ENCODE measurements at regions not wholly inside any gene's neighbourhood (a gene's known extent, or its start where the extent isn't known, plus 50 kb on each side); places are given as distances from the start of the nearest gene placed in this dataset.
"Not testable (repeated sequence)": the region's sequence is repeated elsewhere in the genome, so short reads cannot be mapped to it uniquely, and the experiment has no call there.

- no peak for DNase-seq
Observed at GRCh38 chr17:22266231-22266630, 573.9 kb downstream of the KCNJ18 start.

GRCh38 chr17:22267019-22267418 is 574.7 kb downstream of the KCNJ18 start:
- no peak for DNase-seq

GRCh38 chr17:22268214-22268911 is 576.0 kb downstream of the KCNJ18 start:
- DNase-seq: no peak

- DNase-seq: no peak
Observed at GRCh38 chr17:22268912-22269220, 576.5 kb downstream of the KCNJ18 start.

- no peak for DNase-seq
Observed at GRCh38 chr17:22270381-22270780, 578.1 kb downstream of the KCNJ18 start.

GRCh38 chr17:22270809-22271208 is 578.5 kb downstream of the KCNJ18 start:
- not testable (repeated sequence) for DNase-seq

GRCh38 chr17:22272363-22273146 is 580.2 kb downstream of the KCNJ18 start:
- no peak for DNase-seq

- DNase-seq: no peak
Observed at GRCh38 chr17:22273308-22273707, 581.0 kb downstream of the KCNJ18 start.

GRCh38 chr17:22277595-22277994 is 585.3 kb downstream of the KCNJ18 start:
- DNase-seq: peak; percentile 15

- DNase-seq: peak; percentile 26
Observed at GRCh38 chr17:22278302-22279275, 586.3 kb downstream of the KCNJ18 start.

- DNase-seq: peak; percentile 13
Observed at GRCh38 chr17:22286337-22287041, 594.2 kb downstream of the KCNJ18 start.

GRCh38 chr17:22298484-22298951 is 606.2 kb downstream of the KCNJ18 start:
- not testable (repeated sequence) for DNase-seq

- DNase-seq: no peak
Observed at GRCh38 chr17:22300177-22300576, 607.9 kb downstream of the KCNJ18 start.

GRCh38 chr17:22300731-22301352 is 608.5 kb downstream of the KCNJ18 start:
- DNase-seq: no peak

- DNase-seq: no peak
Observed at GRCh38 chr17:22301353-22301745, 609.0 kb downstream of the KCNJ18 start.

- DNase-seq: no peak
Observed at GRCh38 chr17:22303096-22303495, 610.8 kb downstream of the KCNJ18 start.

- DNase-seq: no peak
Observed at GRCh38 chr17:22303865-22304264, 611.5 kb downstream of the KCNJ18 start.

GRCh38 chr17:22304667-22305303 is 612.5 kb downstream of the KCNJ18 start:
- DNase-seq: no peak

GRCh38 chr17:22305356-22306071 is 613.2 kb downstream of the KCNJ18 start:
- no peak for DNase-seq

- not testable (repeated sequence) for DNase-seq
Observed at GRCh38 chr17:22310292-22310691, 618.0 kb downstream of the KCNJ18 start.

All from activated CD8-positive, alpha-beta memory T cell treated with anti-CD3 and anti-CD28 coated beads for 24 hours (primary cell).